HG03520 (cell line): ENCODE measurements at regions not wholly inside any gene's neighbourhood (a gene's known extent, or its start where the extent isn't known, plus 50 kb on each side); places are given as distances from the start of the nearest gene placed in this dataset.

Experiments used
- ATAC-seq: cut with Tn5 transposase; IDR thresholded peaks from one replicate; pipeline ENCODE4 v1.9.1; 2021; ENCODE audit warnings: mild to moderate bottlenecking, moderate library complexity; ENCODE audit not compliant: unreplicated experiment

DNA sequence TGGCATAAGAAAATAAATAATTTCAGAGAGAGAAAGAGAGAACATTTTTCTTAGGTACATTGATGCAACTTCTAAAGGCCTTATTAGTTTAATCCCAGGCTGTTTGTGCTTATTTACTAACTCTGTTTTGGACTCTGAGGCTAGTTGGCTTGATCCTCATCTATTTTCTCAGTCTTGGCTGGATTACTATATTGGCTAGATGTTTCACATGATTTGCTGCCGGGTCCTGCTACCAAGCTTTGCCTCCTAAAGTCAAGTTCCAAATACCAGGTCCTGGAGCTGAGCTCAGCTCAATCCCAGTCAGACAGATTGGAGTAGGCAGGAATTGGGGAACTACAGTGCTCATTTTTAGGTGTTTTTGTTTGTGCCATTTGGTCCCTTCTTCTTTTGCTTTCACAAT, 340.8 kb downstream of the BCAT1 start:
- ATAC-seq, result no peak

DNA sequence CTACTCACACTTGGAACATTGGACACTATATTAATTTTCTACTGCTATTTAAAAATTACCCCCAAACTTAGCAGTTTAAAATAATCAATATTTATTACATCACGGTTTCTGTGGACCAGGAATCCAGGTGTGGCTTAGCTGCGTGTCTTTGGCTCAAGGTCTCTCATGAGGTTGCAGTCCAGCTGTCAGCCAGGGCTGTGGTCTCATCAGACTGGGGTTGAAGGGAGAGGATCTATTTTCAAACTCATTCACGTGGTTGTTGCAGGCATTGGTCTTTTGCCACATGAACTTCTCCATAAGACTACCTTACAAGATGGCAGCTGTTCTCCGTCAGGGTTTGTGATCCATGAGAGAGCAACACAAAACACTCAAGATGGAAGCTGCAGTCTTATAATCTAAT, 343.0 kb downstream of the BCAT1 start:
- no peak for ATAC-seq

DNA sequence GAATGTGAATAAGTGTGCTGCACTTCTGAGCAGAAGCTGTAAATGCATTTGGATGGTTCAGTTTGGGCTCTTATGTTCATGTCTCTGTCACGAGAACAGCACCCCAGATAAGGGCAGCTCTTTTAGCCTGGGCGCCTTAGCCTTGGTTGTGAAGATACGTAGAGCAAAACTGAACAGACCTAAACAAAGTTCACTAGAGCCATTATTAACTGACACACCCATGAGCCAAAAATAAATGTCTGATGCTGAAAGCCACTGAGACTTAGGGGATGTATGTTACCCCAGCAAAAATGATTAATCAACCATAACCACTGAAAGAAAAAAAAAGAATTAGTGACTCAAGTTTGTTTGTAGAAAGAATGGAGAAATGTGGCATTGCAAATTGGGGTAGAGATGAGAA, 343.4 kb downstream of the BCAT1 start:
- ATAC-seq, result no peak

DNA sequence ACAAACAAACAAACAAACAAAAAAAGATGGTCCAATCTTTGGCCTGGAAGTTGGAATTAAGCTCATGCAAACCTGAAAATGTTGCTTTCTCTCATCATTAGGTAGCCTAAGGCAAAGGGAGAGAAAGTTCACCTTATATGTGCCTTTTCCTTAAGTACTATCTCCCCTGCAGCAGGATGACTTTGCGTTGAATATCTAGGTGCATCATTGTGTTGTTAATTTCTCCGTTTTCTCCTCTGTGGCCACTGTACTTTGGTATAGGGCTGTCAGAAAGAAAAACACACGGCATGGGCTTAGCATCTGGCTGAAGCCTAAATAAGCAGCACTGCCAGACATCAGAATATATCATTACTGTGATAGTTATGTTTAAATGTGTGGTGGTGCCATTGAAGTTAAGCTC, 345.5 kb downstream of the BCAT1 start:
- no peak for ATAC-seq

DNA sequence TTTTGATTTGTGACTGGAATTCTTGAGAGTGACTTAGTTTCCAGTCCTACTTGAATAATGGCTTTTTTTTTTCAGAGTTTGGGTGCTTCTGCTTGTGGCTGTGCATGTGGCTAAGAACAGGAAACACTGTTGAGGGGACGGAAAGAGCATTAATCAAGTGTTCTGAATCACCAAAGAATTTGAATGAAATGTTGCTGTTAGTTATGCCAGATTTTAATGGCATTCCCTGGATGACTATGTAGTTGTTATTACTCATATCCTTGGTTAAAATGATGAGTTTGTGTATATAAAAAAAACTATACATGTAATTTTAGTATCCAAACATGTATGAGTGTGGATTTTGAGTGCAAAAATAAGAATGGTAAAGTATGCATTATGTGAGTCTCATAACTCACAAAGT, 347.9 kb downstream of the BCAT1 start:
- no peak for ATAC-seq

DNA sequence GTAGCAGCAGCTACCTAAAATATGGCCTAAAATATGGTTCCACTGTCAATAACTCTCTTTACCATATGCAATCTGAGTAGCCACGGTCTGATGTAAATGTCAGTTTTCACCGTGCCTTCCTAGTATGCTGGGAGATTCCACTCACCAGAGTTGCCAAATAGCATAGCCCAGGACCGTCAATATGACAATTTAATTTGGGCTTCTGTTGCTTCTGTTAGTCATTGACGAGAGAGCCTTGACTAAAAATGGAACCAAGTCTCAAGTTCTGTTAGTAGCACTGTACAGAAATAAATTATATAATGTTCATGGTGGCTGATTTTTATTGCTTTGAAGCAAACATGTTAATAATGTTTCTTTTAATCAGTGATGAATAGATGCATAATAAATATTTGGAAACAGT, 348.4 kb downstream of the BCAT1 start:
- no peak for ATAC-seq

DNA sequence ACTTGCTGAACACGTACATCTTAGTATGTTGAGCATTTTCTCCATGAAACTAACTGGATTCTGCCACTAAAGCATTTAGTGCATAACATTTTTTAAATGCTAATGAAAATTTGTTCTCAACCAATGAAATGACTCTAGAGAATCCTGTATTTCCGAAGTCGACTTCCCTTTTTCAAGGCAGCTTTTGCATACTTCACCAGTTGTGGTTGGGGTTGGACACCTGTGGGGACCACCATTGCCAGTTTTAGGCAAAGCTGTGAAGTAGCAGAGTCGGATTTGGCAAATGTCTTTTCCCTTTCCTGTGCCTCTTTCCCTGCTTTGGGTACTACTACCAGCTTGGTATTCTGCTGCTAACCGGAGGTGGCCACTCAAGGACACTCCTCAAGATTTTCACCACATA, 349.2 kb downstream of the BCAT1 start:
- no peak for ATAC-seq

GRCh38 chr12:24597580-24597979, 351.3 kb downstream of the BCAT1 start:
- ATAC-seq, result no peak

- no peak for ATAC-seq
Measured at GRCh38 chr12:24596768-24597388, 352.0 kb downstream of the BCAT1 start.

GRCh38 chr12:24595652-24596235, 353.2 kb downstream of the BCAT1 start:
- ATAC-seq, result peak; percentile 50

DNA sequence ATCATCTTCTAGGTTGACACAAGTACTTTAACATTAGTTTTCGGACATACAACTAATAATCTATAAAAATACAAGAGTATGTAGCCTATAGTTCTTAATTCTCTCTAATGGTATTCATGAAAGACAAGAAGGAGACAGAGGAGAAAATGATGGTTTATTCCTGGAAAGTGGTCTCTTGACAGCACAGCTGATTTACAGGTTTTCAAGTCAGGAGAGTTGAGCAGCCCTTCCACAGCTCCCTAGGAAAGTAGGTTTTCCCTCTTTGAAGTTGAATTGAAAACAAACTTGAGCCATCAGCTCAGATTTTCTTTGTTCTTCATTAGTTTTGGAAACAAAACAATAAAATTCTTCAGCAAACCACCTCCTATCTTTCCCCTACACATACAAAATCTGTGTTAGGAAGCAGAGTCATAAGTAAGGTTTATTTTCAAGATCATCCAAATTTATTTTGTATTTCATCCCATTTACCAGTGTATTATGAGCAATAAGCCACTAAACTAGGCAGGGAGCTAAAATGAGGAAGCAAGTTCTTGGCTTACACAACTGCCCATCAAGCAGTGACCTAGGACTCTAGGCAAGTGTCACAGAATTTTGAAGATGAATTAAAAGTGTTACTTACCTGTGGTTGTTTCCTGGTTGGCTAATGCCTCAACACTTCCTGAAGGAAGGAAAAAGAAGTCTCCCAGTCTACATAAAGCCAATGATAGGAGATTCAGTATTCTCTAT, 357.0 kb downstream of the BCAT1 start:
- ATAC-seq, result no peak

DNA sequence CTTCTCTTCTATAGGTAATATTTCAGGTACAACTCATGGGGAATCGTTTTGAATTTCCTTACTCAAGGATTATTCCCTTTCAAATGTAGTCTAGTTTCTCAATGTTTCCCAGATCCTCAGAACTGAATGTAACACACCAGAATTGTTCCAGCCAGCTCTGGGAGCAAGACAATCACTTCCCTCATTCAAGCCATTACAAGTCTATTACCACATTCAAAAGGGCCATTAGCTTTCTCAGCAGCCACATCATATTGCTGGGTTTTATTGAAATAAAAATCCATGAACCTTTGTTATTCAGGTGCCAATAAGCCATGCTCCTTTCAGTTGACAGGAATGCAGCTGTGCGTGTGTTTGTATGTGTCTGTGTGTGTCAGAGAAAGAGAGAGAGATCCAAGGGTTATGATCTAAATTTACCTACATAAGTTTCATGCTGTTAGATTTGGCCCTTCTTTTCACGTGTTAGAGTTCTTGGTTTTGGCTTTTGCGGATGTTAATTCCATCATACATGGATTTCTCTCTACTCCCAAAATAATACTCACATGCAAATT, 357.7 kb downstream of the BCAT1 start:
- ATAC-seq, result no peak

DNA sequence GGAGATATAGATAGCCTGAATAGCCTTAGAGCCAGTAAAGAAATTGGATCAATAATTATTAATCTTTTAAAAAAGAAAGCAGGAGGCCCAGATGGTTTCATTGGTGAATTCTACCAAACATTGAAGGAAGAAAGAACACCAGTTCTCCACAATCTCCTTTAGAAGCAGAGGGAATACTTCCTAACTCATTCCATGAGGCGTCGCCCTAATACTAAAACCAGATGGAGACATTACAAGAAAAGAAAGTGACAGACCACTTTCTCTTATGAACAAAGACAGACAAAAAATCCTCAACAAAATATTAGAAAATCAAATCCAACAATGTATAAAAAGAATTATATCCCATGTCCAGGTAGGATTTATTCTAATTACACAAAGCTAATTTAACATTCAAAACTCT, 362.6 kb downstream of the BCAT1 start:
- no peak for ATAC-seq

GRCh38 chr12:24584032-24584675, 364.7 kb downstream of the BCAT1 start:
- ATAC-seq, result no peak

GRCh38 chr12:24582954-24583601, 365.8 kb downstream of the BCAT1 start:
- ATAC-seq, result no peak

GRCh38 chr12:24574538-24574937, 374.4 kb downstream of the BCAT1 start:
- no peak for ATAC-seq

GRCh38 chr12:24573621-24574020, 375.3 kb downstream of the BCAT1 start:
- no peak for ATAC-seq

DNA sequence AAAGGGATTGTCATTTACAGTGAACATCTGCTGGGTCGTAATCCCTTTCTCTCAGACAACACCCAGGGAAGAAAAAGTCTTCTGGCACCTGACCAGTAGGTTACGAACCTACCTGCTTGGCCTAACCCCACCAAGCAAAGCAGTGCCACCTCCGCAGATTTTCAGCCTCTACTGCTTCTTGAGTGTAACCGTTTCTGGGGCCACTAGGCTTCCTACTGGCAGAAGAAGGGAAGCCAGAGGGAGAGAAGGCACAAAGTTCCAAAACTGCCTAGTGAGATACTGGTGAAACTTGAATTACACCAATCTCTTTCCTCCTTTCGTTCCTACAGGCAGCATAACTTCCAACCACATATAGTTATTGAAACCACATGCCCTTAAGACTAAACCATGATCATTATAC, 383.6 kb downstream of the BCAT1 start:
- ATAC-seq, result no peak

DNA sequence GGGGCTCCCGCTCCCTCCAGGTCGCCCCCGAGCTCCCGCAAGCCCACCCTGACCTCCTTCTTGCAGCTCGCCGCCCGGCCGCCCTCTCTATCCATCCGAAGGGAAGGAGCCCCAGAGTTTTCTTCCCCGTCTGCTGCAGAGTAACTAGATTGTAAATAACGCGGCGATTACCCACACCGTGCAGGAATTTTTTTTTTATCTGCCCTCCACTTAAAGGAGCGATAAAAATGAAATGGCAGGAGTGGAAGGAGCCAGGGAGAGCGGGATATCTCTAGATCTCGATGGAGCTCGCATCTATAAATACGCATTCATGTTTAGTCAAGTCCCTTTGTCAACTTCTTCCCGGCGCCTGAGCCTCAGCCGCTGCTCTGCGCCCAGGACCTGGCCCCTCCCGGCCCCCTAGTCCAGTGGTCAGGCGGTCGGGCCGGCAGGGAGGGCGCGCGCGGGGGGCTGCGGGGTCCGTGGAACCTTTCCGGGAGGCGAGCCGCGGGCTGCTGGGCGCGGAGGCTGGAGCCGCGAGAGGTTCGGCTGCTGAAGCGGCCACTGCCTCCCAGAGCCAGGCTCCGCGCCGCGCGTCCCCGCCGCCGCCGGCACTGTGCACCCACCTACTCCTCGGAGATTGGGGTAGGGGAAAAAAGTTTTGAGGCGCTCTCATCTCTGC, 386.0 kb downstream of the BCAT1 start:
- no peak for ATAC-seq

GRCh38 chr12:24561882-24562770, 386.8 kb downstream of the BCAT1 start:
- no peak for ATAC-seq
